ENCODE measurements at regions not wholly inside any gene's neighbourhood (a gene's known extent, or its start where the extent isn't known, plus 50 kb on each side); places are given as distances from the start of the nearest gene placed in this dataset.
"Not testable (repeated sequence)": the region's sequence is repeated elsewhere in the genome, so short reads cannot be mapped to it uniquely, and the experiment has no call there.

GRCh38 chr6:86872810-86873209 lies 64.5 kb upstream of the HTR1E start:
- not testable (repeated sequence) for DNase-seq

DNA sequence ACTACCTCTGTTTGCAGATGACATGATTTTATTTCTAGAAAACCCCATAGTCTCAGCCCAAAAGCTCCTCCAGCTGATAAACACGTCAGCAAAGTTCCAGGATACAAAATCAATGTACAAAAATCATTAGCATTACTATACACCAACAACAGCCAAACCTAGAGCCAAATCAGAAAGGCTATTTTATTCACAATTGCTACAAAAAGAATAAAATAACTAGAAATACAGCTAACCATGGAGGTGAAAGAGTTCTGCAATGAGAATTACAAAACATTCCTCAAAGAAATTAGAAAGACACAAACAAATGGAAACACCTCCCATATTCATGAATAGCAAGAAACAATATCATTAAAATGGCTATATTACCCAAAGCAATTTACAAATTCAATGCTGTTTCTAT lies 65.6 kb upstream of the HTR1E start:
- DNase-seq = no peak

- DNase-seq = no peak
These were observed 67.8 kb upstream of the HTR1E start for GRCh38 chr6:86869500-86869899.

DNA sequence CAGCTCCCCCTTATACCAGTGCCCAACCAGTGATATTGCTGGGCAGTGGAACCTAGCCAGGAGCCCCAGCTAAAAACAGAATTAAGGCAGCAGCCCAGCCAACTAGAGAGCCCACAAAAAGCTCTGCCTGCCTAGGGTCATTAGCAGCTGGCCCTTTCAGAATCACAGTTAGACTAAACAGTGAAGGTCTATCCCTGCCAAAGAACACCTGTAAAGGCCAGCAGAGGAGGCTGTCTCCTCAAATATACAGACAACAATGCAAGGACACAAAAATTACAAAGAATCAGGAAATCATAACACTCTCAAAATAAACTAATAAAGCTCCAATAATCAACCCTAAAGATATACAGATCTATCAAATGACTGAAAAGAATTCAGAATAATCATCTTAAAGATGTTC lies 77.8 kb upstream of the HTR1E start:
- no peak for DNase-seq

GRCh38 chr6:86858970-86859369 lies 78.4 kb upstream of the HTR1E start:
- no peak for DNase-seq

DNA sequence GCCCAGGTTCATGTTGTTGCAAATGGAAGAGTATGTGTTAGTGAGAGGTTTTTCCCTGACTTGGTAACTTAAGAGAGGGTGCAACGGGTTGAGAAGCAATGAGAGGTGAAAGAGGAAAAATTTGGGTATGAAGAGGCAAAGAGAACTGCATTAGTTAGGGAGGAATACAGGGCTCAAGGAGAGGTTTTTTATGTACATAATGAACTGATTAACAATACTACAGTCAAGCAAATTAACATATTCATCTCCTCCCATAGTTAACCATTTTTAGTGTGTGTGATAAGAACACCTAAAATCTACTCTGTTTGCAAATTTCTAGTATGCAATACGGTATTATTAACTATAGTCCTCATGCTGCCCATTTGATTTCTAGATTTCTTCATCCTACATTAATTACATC lies 79.5 kb upstream of the HTR1E start:
- DNase-seq = no peak

DNA sequence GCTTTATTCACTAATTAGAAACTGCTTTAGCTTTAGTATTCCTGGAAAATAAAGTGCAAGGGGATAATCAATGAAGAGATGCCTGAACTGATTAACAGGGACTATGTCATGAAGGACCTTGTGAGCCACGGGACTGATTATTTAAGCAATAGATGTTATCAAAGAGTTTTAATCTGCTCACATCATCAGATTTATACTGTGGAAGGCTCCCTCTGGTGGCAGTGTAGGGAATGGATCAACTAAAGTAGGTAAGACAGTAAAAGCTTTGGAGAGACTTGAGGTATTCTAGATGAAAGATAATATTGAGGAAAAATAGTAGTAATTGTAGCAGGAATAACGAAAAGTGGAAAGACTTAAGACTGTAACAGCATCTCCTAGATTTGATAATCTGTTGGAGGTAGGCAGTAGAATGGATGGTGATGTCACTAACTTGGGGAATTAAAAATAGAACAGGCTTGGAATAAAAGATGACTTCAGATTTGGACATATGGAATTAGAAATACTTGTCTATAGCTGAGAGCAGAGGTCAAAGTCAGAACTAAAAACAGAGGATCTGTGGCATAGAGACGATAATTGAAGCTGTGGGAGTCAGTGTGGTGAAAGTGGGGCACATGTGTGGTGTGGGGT lies 80.3 kb upstream of the HTR1E start:
- no peak for DNase-seq

- DNase-seq = no peak
These were observed 80.9 kb upstream of the HTR1E start for GRCh38 chr6:86856379-86856778.

GRCh38 chr6:86848986-86849385 lies 88.3 kb upstream of the HTR1E start:
- no peak for DNase-seq

DNA sequence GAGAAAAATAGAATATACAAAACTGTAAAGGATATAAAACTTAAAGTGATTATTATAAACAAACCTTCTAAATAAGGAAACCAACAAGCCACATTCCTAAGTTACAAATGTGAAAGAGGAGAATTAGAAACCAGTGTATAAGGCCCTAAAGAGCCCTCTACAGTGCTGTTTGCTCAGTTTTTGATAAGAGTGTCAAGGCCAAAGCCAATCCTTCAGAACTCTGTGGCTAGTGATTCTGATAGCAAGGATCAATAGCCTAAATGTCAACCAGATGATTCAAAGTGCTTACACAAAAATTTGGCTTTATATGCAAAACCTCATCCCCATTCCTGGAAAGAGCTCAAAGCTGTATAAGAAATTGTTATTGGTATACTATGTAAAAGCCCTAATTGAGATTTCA lies 104.6 kb upstream of the HTR1E start:
- no peak for DNase-seq

DNA sequence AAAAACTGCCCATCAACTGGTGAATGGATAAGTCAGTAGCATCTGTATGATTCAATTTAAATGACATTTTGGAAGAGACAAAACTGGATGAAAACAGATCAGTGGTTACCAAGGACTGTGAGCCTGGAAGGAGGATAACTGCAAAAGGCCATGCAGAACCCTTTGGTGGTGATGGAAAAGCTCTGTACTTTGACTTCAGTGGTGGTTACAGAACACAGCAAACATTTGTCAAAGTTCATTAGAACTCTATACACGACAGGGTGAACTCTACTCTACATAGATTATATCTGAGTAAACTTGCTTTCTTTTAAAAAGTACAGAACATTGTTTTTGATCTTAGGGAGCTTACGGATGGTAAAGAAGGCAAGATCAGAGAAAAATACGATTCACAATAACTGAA lies 111.9 kb upstream of the HTR1E start:
- no peak for DNase-seq

- DNase-seq = no peak
These were observed 114.6 kb upstream of the HTR1E start for GRCh38 chr6:86822747-86823146.

DNA sequence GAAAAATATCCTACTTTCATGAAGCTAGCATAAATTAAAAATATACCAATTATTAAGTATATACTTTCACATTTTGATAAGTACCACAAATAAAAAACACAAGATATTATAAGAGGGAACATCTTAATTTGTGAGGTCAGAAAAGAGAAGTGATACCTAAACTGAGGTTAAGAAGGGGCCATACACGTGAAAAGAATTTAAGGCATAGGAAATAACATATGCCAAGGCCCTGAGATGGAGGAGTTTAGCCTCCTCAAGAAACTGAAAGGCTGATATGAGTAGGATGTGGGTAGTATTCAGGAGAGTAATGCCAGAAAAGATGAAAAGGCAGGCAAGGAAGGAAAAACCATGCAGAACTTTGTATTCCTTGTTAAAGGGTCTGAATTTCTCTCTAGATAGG lies 116.6 kb upstream of the HTR1E start:
- DNase-seq = no peak

DNA sequence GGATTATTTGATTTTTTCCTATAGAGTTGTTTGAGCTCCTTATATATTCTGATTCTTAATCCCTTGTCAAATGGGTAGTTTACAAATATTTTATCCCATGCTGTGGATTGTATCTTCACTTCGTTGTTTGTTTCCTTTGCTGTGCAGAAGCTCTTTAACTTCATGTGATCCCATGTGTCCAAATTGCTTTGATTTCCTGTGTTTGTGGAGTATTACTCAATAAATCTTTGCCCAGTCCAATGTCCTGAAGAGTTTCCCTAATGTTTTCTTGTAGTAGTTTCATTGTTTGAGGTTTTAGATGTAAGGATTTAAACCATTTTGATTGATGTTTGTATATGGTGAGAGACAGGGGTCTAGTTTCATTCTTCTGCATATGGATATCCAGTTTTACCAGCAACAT lies 143.7 kb upstream of the HTR1E start:
- no peak for DNase-seq

DNA sequence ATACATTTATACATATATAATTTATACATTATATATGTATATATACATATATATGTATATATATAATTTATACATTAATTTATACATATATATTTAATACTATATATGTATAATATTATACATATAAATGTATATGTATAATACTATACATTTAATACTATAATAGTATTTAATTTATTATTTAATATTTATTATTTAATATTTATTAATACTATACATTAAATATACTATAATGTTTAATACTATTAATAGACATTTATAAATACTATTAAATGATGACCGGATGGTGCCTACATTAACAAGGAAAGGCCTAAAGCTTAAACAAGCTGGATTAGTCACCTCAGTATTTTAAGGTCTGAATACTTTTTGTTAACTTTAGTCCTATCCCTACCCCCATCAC lies 145.9 kb upstream of the HTR1E start:
- no peak for DNase-seq

DNA sequence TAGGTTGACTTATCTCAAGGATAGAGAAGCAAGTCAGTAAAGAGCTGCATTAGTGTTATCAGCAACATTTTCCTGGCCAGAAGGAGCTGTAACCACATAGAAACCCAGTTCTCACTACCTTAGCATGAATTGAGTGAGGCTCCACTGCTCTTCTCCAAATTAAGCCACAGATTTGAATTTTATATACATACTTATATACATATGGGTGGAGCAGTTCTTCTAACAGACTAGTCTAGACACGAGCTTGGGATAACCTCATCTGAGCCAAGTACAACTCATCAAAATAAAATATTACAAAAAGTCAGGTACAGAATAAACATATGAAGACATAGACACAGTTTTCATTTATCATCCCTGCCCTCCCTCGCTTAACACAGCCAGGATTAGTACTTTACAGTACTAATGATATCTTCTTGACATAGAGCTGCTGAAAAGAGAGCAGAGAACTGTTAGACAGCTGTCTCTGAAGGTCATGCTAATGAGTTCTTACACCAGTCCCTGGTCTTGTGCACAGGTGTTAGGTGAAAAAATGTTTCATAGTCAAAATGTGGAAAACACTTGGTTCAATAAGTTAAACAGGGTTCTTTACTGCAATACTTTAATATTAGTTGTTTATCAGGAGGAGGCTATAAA lies 147.4 kb upstream of the HTR1E start:
- no peak for DNase-seq

DNA sequence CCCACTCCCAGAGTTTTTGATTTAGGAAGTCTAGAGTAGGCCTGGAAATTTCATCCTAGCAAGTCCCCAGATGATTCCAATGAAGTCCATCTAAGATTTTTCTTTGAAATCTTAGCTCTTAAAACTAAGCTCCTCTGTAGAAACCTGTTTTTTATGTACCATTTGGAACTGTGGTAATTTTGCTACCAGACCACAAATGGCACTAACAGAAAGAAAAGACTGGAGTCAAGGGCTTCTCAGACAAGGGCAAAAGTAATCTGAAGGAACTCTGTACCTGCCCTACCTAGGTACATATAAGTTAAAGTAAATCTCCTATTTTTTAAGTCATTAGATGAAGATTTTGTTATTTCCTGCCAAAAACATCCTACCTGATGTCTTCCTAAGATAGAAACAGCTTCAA lies 155.0 kb upstream of the HTR1E start:
- no peak for DNase-seq

- no peak for DNase-seq
These were observed 156.4 kb upstream of the HTR1E start for GRCh38 chr6:86780923-86781322.

DNA sequence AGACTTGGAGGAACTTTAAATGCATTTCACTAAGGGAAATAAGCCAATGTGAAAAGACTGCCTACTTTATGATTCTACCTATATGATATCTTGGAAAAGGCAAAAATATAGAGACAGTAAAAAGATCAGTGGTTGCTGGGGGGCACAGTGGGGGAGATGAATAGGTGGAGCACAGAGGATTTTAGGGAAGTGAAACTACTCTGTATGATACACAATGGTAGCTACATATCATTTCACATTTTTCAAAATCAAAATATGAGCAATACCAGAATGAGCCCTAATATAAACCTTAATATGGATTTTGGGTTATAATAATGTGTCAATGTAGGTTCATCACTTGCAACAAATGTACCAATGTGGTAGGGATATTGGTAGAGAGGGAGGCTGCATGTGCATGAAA lies 161.4 kb upstream of the HTR1E start:
- no peak for DNase-seq

GRCh38 chr6:86765211-86765610 lies 172.1 kb upstream of the HTR1E start:
- DNase-seq = no peak

GRCh38 chr6:86759953-86760352 lies 177.4 kb upstream of the HTR1E start:
- DNase-seq = not testable (repeated sequence)

DNA sequence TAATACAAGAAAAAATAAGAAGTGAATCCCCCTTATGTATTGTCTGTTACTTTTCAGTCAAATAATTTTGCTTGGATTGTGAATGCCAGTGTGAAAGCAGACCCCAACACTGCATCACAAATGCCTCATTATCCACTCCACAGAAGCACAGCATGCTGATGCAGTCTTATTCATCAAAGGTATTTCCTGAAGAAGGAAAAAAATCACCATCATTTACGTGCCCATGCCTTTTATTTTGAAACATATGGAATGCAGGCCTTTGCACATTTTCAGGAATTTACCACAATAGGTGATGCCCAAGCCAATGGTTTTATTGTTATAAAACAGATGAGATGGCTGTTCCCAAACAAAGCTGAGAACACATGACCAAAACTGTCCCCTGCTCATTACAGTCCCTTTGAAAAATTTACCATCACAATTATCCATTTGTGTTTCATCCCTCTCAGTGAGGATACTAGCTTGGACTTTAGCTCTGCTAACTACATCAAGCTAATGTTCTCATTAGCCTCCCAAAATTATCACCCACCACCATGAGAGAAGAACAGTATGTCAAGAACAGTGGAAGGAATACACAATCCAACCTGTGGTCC lies 180.6 kb upstream of the HTR1E start:
- no peak for DNase-seq

DNA sequence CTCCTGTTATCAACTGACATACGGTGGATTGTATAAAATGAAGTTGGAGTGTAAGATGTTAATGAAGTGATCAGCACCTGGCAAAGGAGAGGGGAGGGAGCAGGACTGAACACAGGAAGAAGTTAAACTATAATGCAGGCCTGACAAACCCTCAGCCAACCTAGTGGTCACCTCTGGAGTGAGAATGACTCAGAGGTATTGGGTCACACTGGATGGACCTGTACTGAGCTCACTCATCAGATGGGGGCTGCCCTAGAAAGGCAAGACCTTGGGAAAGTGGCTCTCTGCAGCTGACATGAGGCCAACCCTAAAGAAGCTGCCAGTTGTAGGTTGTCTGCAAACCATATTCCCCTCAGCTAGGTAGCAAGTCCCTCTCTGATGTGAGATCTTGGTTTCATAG lies 193.3 kb upstream of the HTR1E start:
- no peak for DNase-seq

- DNase-seq = no peak
These were observed 199.2 kb upstream of the HTR1E start for GRCh38 chr6:86738078-86738477.

- DNase-seq = not testable (repeated sequence)
These were observed 205.7 kb upstream of the HTR1E start for GRCh38 chr6:86731631-86732030.
